GM20000 (cell line): ENCODE measurements at regions not wholly inside any gene's neighbourhood (a gene's known extent, or its start where the extent isn't known, plus 50 kb on each side); places are given as distances from the start of the nearest gene placed in this dataset.

Source experiments
- DNase-seq: peaks from one replicate; pipeline ENCODE4 v3.0.0; 2012; ENCODE audit warnings: low spot score
- TF ChIP-seq, protein P1 (sequence below): IDR thresholded peaks from 2 replicates; pipeline ENCODE4 v1.5.1; 2012; ENCODE audit warnings: mild to moderate bottlenecking, control low read depth; ENCODE audit errors: extremely low read depth, missing control alignments

- TF ChIP-seq, protein P1, sequence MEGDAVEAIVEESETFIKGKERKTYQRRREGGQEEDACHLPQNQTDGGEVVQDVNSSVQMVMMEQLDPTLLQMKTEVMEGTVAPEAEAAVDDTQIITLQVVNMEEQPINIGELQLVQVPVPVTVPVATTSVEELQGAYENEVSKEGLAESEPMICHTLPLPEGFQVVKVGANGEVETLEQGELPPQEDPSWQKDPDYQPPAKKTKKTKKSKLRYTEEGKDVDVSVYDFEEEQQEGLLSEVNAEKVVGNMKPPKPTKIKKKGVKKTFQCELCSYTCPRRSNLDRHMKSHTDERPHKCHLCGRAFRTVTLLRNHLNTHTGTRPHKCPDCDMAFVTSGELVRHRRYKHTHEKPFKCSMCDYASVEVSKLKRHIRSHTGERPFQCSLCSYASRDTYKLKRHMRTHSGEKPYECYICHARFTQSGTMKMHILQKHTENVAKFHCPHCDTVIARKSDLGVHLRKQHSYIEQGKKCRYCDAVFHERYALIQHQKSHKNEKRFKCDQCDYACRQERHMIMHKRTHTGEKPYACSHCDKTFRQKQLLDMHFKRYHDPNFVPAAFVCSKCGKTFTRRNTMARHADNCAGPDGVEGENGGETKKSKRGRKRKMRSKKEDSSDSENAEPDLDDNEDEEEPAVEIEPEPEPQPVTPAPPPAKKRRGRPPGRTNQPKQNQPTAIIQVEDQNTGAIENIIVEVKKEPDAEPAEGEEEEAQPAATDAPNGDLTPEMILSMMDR = no peak
- no peak for DNase-seq
Measured at GRCh38 chr5:8522646-8523045, 653.7 kb downstream of the MTRR start.

DNA sequence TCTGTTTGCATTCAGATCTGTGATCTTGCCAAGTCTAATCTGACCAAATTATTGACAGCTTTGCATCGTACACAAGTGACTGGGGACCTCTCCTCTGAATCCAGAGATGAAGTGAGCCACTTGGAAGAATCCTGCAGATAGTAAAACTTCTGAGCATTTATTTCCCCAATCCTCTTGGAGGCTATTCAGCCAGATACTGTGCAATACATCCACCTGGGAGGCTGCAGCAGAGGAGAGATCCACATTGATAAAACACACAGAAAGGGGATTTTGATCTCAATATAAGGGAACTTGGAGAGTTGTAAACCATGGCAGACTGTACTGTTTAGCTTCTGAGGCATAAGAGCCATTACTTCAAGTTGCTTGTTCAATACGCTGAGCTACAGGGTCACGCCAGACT is 654.6 kb downstream of the MTRR start:
- DNase-seq = no peak
- TF ChIP-seq, protein P1 = no peak

- no peak for DNase-seq
- TF ChIP-seq, protein P1 = no peak
Measured at GRCh38 chr5:8525819-8526218, 656.9 kb downstream of the MTRR start.

GRCh38 chr5:8528106-8528505 is 659.2 kb downstream of the MTRR start:
- no peak for DNase-seq
- TF ChIP-seq, protein P1 = no peak

DNA sequence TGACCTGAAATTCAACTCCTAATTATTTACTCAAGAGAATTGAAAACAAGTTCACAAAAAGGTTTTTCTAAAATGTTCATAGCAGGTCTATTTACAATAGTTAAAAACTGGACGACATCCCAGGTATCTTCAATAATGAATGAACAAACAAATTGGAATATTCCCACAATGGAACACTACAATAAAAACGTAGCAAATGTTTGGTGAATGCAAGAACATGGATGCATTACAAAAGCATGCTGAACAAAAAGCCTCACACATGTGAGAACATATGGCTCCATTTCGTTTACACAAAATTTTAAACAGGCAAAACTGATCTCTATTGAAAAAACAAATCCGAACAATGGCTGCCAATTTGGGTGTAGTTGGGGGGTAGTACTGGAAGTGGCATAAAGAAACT is 669.9 kb downstream of the MTRR start:
- TF ChIP-seq, protein P1 = no peak
- no peak for DNase-seq

DNA sequence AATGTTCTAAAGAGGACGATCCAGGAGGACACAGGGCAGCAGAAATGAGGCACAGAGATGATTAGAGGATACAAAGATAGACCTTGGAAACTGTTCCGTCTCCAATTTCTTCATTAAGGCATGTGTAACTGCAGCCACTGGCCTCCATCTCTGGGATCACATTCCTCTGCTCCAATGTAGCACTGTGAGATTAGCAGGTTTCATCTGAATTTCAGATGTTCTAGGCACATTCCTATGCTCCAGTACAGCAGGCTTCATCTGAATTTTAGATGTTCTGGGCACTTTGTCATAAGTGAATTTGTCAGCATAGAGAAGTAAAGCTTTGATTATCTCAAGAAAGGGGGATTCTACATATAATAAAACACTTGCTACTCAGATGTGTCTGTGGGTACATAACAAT is 671.4 kb downstream of the MTRR start:
- no peak for DNase-seq
- TF ChIP-seq, protein P1 = no peak

GRCh38 chr5:8550921-8551320 is 682.0 kb downstream of the MTRR start:
- TF ChIP-seq, protein P1 = no peak
- no peak for DNase-seq

DNA sequence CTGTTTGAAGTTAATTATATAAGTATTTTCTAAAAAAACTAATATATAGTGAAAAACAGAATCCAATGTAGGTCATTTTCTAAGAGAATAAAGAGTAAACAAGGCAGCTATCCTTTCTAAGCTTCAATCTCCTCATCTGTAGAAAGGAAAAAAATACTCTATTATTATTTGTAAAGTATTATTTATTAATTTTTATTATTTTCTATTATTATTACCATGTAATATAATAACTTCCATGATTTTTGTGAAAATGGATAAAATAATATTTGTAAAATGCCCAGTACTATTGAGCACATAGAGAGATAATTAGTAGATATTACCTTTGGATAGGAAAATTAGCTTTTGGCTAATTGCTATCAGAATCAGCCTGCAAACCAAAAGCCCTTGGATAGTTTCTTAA is 684.4 kb downstream of the MTRR start:
- TF ChIP-seq, protein P1 = no peak

More for the DNA sequence above, 684.4 kb downstream of the MTRR start:
- DNase-seq = no peak
